HG02938 (cell line): ENCODE measurements at regions not wholly inside any gene's neighbourhood (a gene's known extent, or its start where the extent isn't known, plus 50 kb on each side); places are given as distances from the start of the nearest gene placed in this dataset.

Experiments
- ATAC-seq: cut with Tn5 transposase; IDR thresholded peaks from one replicate; pipeline ENCODE4 v1.9.1; 2021; ENCODE audit warnings: mild to moderate bottlenecking, moderate library complexity; ENCODE audit not compliant: unreplicated experiment

DNA sequence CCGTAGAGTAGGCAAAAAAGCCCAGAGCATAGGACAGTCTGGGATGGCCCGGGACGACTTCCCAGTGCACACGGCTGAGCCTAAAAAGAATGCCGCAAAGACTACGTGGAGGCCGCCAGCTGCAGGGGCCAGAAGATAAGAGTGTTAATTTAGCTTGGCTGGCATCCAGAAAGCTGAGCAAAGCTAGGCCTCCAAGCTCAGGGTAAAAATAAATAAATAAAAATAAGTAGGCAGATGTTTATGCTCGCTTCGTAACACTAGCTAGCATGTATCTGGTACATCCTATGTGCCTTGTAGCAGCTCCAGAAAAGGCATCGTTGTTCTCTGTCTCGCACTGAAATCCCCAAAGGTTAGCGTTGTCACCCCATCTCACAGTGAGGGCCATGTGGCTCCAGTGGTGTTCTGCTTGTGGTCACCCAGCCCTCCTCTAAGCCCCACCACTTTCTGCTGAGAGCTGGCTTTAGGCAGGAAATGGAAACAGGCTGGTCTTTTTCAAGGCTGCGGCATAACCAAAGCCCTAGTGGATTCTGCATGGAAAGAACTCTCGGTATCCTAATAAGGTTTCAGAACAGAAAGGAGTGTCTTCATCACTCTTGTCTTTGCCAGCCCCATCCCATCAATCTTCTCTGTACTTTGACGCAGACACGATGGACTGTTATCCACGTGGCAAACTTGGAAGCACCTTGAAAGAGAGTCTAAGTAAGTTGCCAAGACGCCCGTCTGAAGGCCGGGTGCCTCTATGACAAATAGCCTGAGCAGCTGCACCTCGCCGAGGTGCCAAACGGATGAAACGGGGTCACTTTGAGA is 58.1 kb upstream of the MEF2A start:
- peak; percentile 31 for ATAC-seq

DNA sequence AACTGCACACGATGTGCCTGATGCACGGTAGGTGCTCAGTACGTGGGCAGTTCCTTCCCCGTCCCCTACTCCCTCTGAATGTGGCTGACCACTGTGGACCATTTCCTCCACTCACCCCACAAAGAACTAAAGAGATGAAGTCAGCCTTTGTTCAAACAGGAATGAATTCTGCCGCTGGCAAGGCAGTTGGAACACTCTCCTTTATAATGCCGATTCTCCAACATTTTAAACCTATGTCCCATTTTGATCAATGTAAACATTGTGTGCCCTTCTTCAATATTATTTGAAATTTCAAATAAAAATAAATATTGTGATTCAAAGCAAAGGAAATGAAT is 57.5 kb upstream of the MEF2A start:
- no peak for ATAC-seq

DNA sequence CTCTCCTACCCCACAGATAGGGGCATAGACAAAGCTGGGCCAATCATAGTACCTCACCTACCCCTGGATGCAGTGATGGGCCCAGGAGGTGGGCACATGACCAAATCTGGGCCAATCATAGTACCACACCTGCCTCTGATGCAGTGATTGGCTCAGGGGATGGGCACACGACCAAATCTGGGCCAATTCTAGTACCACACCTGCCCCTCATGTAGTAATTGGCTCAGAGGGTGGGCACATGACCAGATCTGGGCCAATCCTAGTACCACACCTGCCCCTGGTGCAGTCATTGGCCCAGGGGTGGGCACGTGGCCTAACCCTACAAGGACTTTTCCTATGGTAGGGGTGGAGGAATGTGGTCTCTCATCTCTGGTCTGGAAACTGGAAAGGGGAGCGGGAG is 56.9 kb upstream of the MEF2A start:
- no peak for ATAC-seq

DNA sequence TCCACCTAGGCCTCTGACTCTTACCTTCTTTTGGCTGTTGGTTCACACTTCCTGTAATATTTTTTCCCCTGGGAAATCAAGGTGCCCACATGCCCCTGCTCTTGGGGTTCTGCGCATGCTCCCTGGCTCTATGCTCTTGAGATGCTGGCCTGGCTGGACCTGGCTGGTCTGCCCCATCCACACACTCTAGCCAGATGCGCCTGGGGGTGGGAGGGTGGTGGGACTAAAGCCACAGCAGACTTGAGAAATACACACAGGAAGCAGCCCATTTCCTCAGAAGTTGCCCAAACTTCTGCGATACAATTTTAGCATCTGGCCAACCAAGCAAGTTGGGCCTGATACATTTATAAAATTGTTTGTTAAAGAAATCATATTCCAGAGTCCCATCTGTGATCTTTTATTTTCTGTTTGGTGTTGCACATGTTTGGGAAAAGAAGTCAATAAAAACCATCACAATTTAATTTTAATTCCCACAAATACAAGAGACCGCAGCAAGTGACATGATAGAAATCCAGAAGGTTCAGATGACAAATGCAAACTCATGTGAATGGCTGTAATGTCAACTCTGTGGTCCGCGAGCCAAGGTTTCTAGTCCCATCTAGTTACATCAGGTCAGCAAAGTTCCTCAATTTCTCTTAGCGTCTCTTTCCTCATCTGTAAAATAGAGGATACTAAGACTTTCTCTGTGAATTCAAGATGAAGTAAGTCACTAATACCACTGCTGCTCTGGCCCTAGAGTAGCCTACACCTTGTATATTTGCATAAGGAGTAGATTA is 55.9 kb upstream of the MEF2A start:
- no peak for ATAC-seq

DNA sequence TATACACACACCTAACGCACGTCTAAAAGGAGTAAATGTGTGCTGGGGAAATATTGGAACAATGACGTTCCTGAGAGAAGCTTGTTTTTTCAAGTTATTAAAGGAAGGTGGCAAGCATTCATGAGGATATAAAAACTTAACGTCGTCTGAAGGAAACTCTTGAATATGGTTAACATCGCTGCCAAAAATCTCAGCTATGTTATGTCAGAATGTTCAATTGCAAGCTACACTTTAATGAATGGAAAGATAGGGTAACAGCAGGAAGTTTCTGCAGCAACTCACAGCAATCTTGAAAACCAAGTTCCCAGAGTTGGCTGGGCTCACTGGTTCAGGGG is 54.3 kb upstream of the MEF2A start:
- ATAC-seq = no peak

DNA sequence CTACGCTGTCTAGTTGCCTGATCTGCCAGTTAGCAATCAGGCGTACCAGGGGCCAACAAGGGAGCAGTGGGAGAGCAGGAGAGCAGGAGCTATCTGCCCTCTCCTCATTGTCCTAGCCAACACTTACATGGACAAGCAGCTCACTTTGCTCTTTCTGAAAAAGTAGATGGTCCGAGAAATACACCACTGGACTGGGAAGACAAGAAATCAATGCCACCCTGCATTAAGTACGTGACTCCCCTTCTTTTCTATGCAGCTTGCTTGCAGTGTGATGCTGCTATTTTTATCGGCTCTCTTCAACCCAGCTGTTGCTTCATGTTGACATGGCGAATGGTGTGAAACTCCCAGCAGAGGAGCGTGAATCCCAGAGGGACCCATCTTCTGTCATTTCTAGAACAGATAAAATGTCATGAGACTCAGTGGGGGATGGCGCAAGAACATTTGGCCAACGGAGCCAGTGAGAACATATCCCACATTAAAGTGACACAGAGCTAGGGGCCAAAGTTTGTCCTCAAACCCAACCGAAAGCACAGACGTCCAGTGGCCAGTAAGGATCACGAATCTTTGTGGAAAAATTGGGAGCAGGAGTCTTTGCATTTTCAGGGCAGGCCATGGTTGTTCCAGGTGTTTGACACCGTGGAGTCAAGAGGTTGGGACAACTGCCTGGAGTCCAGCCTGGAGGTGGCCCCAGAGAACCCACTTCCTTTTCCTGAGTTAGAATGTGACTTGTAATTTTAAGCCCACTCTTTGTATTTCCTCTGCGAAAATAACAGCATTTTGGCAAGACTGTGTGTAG is 53.7 kb upstream of the MEF2A start:
- peak; percentile 71 for ATAC-seq

DNA sequence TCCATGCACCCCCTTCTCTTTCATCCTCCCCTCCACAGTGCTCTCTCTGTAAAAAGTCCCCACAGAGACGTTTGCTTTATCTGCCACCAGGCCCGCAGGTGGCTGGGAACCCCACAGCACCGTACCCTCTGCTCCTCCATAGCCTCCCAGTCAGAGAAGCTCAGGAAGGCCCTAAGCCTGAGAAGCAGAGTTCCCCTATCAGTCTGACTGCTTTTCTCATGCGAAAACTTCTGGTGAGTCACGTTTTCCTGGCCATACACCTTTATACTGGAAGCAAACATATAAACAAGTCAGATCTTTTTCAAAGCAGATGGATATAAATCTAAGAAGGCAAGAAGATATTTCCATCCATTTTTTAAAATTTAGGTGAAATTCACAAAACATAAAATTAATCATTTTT is 51.5 kb upstream of the MEF2A start:
- no peak for ATAC-seq
